GM12873 (cell line): ENCODE measurements at regions not wholly inside any gene's neighbourhood (a gene's known extent, or its start where the extent isn't known, plus 50 kb on each side); places are given as distances from the start of the nearest gene placed in this dataset.

Source experiments
- CTCF ChIP-seq: IDR thresholded peaks from 2 replicates; pipeline ENCODE4 v1.5.1; 2012; ENCODE audit warnings: low read depth, mild to moderate bottlenecking, moderate library complexity, low read length, control low read depth; ENCODE audit not compliant: insufficient read depth; ENCODE audit errors: missing control alignments

DNA sequence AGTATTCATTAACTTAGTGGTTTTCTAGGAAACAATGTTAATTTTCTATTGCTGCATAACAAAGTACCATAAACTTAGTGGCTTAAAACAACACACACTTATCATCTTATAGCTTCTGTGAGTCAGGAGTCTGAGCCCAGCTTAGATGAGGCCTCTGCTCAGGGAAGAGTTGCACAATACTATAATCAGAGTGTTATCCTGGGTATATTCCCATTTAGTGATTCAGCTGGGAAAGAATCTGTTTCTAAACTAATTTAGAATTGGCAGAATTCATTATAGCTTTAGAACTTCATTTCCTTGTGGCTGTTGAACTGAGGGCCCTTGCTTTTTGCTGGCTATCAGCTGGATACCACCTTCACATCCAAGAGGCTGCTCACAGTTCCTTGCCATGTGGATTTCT, 515.5 kb downstream of the BRINP3 start:
- no peak for TF ChIP-seq CTCF

- TF ChIP-seq CTCF, result no peak
These were observed 507.1 kb downstream of the BRINP3 start for GRCh38 chr1:189970331-189971230.

DNA sequence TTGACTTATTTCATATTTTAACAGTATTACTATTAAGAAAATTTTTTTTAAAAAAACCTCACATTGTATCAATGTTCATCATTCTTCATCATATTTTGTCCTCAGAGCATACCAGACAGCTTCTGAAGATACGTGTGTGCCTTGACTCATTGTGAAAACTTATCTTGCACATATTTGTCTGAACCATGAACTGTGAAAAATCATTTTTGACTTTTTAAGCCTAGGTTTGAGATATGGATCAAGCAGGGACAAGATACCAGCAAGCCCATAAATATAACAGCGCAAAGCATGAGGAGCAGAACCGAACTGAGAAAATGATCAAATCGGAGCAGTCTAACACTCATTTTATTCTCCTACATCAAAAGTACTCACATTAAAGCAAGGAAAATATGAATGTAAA, 506.0 kb downstream of the BRINP3 start:
- TF ChIP-seq CTCF, result no peak

- no peak for TF ChIP-seq CTCF
These were observed 500.5 kb downstream of the BRINP3 start for GRCh38 chr1:189977184-189977583.

GRCh38 chr1:189983166-189983890, 494.3 kb downstream of the BRINP3 start:
- TF ChIP-seq CTCF, result no peak

DNA sequence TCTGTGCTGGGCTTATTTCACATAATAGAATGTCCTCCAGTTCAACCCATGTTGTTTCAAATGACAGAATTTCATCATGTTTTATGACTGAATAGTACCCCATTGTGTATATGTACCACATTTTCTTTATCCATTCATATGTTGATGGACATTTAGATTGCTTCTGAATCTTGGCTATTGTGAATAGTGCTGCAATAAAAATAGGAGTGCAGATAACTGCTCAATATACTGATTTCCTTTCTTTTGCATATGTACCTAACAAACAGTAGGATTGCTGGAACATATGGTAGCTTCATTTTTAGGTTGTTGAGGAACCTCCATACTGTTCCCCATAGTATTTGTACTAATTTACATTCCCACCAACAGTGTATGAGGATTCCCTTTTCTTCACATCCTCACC, 491.1 kb downstream of the BRINP3 start:
- no peak for TF ChIP-seq CTCF

DNA sequence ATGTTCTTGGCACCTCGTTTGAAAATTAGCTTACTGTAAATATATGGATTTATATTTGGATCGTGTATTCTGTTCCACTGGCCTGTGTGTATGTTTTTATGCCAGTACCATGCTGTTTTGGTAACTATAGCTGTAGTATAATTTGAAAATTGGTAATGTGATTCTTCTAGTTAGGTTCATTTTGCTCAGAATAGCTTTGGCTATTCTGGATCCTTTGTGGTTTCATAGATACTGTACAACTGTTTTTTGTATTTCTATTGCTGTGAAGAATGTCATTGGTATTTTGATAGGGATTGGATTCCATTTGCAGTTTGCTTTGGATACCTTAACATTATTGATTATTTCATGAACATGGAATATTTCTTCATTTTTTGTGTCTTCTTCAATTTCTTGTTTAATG, 490.2 kb downstream of the BRINP3 start:
- no peak for TF ChIP-seq CTCF
